B cell (primary cell): ENCODE measurements at regions not wholly inside any gene's neighbourhood (a gene's known extent, or its start where the extent isn't known, plus 50 kb on each side); places are given as distances from the start of the nearest gene placed in this dataset.

Experiments used
- ATAC-seq: fragments of 200-7000 bp; cut with Tn5 transposase; one replicate; pipeline ENCODE4 v1.10.0; 2021; ENCODE audit warnings: low read depth, mild to moderate bottlenecking, moderate number of reproducible peaks, moderate library complexity
- CTCF ChIA-PET: fragments of 350-600 bp; sonication (Branson Sonifier 250); formaldehyde crosslinking; loops from one replicate; lab custom pipeline; 2021; ENCODE audit warnings: antibody characterized with exemption, inconsistent platforms; lab: Charles Lee
- POLR2A ChIA-PET: fragments of 350-600 bp; sonication (Branson Sonifier 250); formaldehyde crosslinking; loops from one replicate; lab custom pipeline; 2021; ENCODE audit warnings: antibody characterized with exemption; lab: Charles Lee
- DNase-seq: peaks from one replicate; pipeline ENCODE4 v3.0.0; 2013
- H2AFZ ChIP-seq: 2 replicates; pipeline ENCODE4 v1.6.1; 2012; ENCODE audit warnings: mild to moderate bottlenecking, low read depth, low read length; ENCODE audit not compliant: insufficient read depth, poor library complexity, severe bottlenecking
- H3K27ac ChIP-seq, 2 donors: 1 replicate in 1 of 2; 2 replicates in 1 of 2; pipeline ENCODE4 v1.5.1; 2012 to 2013; ENCODE audit warnings: low read length in 2 of 2, mild to moderate bottlenecking in 2 of 2, moderate library complexity in 1 of 2
- H3K27me3 ChIP-seq, 4 experiments: fragments of 200-600 bp in 1 of 4; sonication (generic) in 1 of 4; replicated peaks in 1 of 4; 1 replicate in 2 of 4; 2 replicates in 2 of 4; pipeline versions ENCODE4 v1.6.1 to v1.7.0; 2013 to 2016; ENCODE audit warnings: low read length in 3 of 4, mild to moderate bottlenecking in 2 of 4, mixed read lengths in 1 of 4, moderate library complexity in 1 of 4; ENCODE audit not compliant: insufficient read depth in 4 of 4, control insufficient read depth in 3 of 4; ENCODE audit errors: control extremely low read depth in 1 of 4
- H3K36me3 ChIP-seq, 2 experiments: replicated peaks in 1 of 2; 1 replicate in 1 of 2; 2 replicates in 1 of 2; pipeline versions ENCODE4 v1.6.1 to v1.7.1; 2013; ENCODE audit warnings: low read length in 1 of 2; ENCODE audit not compliant: insufficient read depth in 2 of 2, control insufficient read depth in 1 of 2; ENCODE audit errors: control extremely low read depth in 1 of 2, extremely low read depth in 1 of 2
- H3K4me1 ChIP-seq, 2 donors: fragments of 200-600 bp in 1 of 2; sonication (generic) in 1 of 2; 1 replicate in 1 of 2; 2 replicates in 1 of 2; pipeline versions ENCODE4 v1.5.1 to v1.6.1; 2013 to 2017; ENCODE audit warnings: low read length in 2 of 2; ENCODE audit not compliant: control insufficient read depth in 2 of 2, insufficient read depth in 2 of 2
- H3K4me2 ChIP-seq: replicated peaks from 2 replicates; pipeline ENCODE3; 2012; ENCODE audit warnings: mild to moderate bottlenecking, low read depth, low read length; ENCODE audit not compliant: poor library complexity, severe bottlenecking
- H3K4me3 ChIP-seq, 5 experiments: fragments of 200-600 bp in 1 of 5; sonication (generic) in 1 of 5; 1 replicate in 3 of 5; 2 replicates in 2 of 5; pipeline versions ENCODE4 v1.5.1 to v1.7.0; 2011 to 2016; ENCODE audit warnings: low read length in 4 of 5, mild to moderate bottlenecking in 4 of 5, low read depth in 2 of 5, control low read depth in 1 of 5, moderate library complexity in 1 of 5; ENCODE audit not compliant: insufficient read depth in 1 of 5; ENCODE audit errors: control extremely low read depth in 1 of 5, extremely low read depth in 1 of 5
- H3K79me2 ChIP-seq: fragments of 200-600 bp; sonication (generic); one replicate; pipeline ENCODE4 v1.6.0; 2016; ENCODE audit warnings: low read length; ENCODE audit not compliant: control insufficient read depth, insufficient read depth
- H3K9ac ChIP-seq: fragments of 200-600 bp; sonication (generic); 2 replicates; pipeline ENCODE4 v1.6.1; 2017; ENCODE audit warnings: mild to moderate bottlenecking, low read length, moderate library complexity
- H3K9me3 ChIP-seq, 3 donors: one replicate each; pipeline versions ENCODE4 v1.6.1 to v1.7.1; 2013; ENCODE audit warnings: low read length in 2 of 3; ENCODE audit not compliant: control insufficient read depth in 2 of 3, insufficient read depth in 1 of 3; ENCODE audit errors: control extremely low read depth in 1 of 3
- H4K20me1 ChIP-seq: 2 replicates; pipeline ENCODE4 v1.6.0; 2012; ENCODE audit warnings: mild to moderate bottlenecking, low read length; ENCODE audit not compliant: insufficient read depth, control insufficient read depth, poor library complexity, severe bottlenecking
- H3K27ac Mint-ChIP-seq: one replicate; pipeline ENCODE4 v1.8.0; 2021; ENCODE audit warnings: mixed read lengths
- H3K27me3 Mint-ChIP-seq: one replicate; pipeline ENCODE4 v1.8.0; 2021; ENCODE audit warnings: mixed read lengths
- H3K4me1 Mint-ChIP-seq: one replicate; pipeline ENCODE4 v1.8.0; 2021; ENCODE audit warnings: mixed read lengths
- H3K4me3 Mint-ChIP-seq: one replicate; pipeline ENCODE4 v1.8.0; 2021; ENCODE audit warnings: mixed read lengths
- H3K9me3 Mint-ChIP-seq: one replicate; pipeline ENCODE4 v1.8.0; 2022; ENCODE audit warnings: mixed read lengths; ENCODE audit not compliant: insufficient read depth
- CTCF ChIP-seq: fragments of 200-600 bp; IDR thresholded peaks from one replicate; pipeline ENCODE4 v1.8.0; 2022; ENCODE audit warnings: antibody characterized with exemption, mild to moderate bottlenecking
- EZH2 ChIP-seq: IDR thresholded peaks from 2 replicates; pipeline ENCODE4 v1.6.1; 2012; ENCODE audit warnings: borderline replicate concordance, low read depth, mild to moderate bottlenecking, moderate library complexity, low read length; ENCODE audit not compliant: insufficient read depth, poor library complexity, severe bottlenecking
- intact Hi-C: fragments of 100-400 bp; cut with micrococcal nuclease; formaldehyde crosslinking; loops from one replicate; pipeline ENCODE4 v1.10.0; 2022

GRCh38 chr12:76713986-76714385 is 49.9 kb upstream of the ZDHHC17 start:
- Mint-ChIP-seq H3K27ac (no peak overlapping the region), H3K4me1 (no peaks in the 10 kb centered on the region), H3K9me3 (no peaks in the 10 kb centered on the region), H3K27me3 (peaks cover 12% of the 10 kb centered on the region), H3K4me3 (no peak overlapping the region)
- no peak overlapping the region for H3K9ac ChIP-seq
- no peaks in the 10 kb centered on the region for H3K9me3 ChIP-seq
- H3K36me3 ChIP-seq: no peaks in the 10 kb centered on the region
- no peak overlapping the region for H2AFZ ChIP-seq
- ChIA-PET CTCF (no interaction called here), POLR2A (no interaction called here)
- intact Hi-C loops: no loop called here
- H3K4me2 ChIP-seq: no peak overlapping the region
- no peak for ATAC-seq
- no peaks in the 10 kb centered on the region for H3K27me3 ChIP-seq
- no peak overlapping the region for H3K27ac ChIP-seq
- TF ChIP-seq EZH2 (no peak), CTCF (no peak)
- no peak overlapping the region for H3K4me3 ChIP-seq
- H3K79me2 ChIP-seq: no peaks in the 10 kb centered on the region
- H3K4me1 ChIP-seq: no peaks in the 10 kb centered on the region
- no peak for DNase-seq
- H4K20me1 ChIP-seq: no peaks in the 10 kb centered on the region
